ENCODE measurements at regions not wholly inside any gene's neighbourhood (a gene's known extent, or its start where the extent isn't known, plus 50 kb on each side); places are given as distances from the start of the nearest gene placed in this dataset.

- Histone ChIP-seq H3K4me3 (no peak overlapping the region), H3K9me3 (peaks cover 0 to 6% (median 0%) of the 10 kb centered on the region in 4 donors), H3K27me3 (no peaks in the 10 kb centered on the region), H3K27ac (no peak overlapping the region), H3K4me1 (no peaks in the 10 kb centered on the region), H3K36me3 (no peaks in the 10 kb centered on the region)
- intact Hi-C loops (cut with DNase I): no loop called here
- TF ChIP-seq POLR2AphosphoS5 (IDR thresholded peaks at IDR 0.05) (no peak), EP300 (IDR thresholded peaks at IDR 0.05) (no peak), CTCF (IDR thresholded peaks at IDR 0.05) (no peak), POLR2A (IDR thresholded peaks at IDR 0.05) (no peak)
- no peak for DNase-seq
- WGBS, 2 donors: 0 to 31% methylated on average over 1 of the region's 1 CpG
These were observed 233.3 kb downstream of the CDH9 start for GRCh38 chr5:26805076-26805475.

GRCh38 chr5:26802944-26803343, 235.4 kb downstream of the CDH9 start:
- intact Hi-C loops (cut with DNase I): no loop called here
- no peak overlapping the region for H3K27ac ChIP-seq
- peaks cover 0 to 6% (median 0%) of the 10 kb centered on the region in 4 donors for H3K9me3 ChIP-seq
- H3K36me3 ChIP-seq: no peaks in the 10 kb centered on the region
- no peak for DNase-seq
- no peak for TF ChIP-seq EP300 (IDR thresholded peaks at IDR 0.05)
- TF ChIP-seq POLR2AphosphoS5 (IDR thresholded peaks at IDR 0.05): no peak
- TF ChIP-seq CTCF (IDR thresholded peaks at IDR 0.05): no peak
- TF ChIP-seq POLR2A (IDR thresholded peaks at IDR 0.05): no peak
- no peak overlapping the region for H3K4me3 ChIP-seq
- H3K27me3 ChIP-seq: no peaks in the 10 kb centered on the region
- H3K4me1 ChIP-seq: no peaks in the 10 kb centered on the region
- WGBS, 2 donors: 66 to 76% methylated on average over 4 of the region's 4 CpGs

- WGBS, 2 donors: 37 to 87% methylated on average over 1 of the region's 1 CpG
- Histone ChIP-seq H3K4me3 (no peak overlapping the region), H3K27me3 (no peaks in the 10 kb centered on the region), H3K9me3 (no peaks in the 10 kb centered on the region), H3K27ac (no peak overlapping the region), H3K36me3 (no peaks in the 10 kb centered on the region), H3K4me1 (no peaks in the 10 kb centered on the region)
- intact Hi-C loops (cut with DNase I): no loop called here
- TF ChIP-seq CTCF (IDR thresholded peaks at IDR 0.05): no peak
- no peak for TF ChIP-seq POLR2A (IDR thresholded peaks at IDR 0.05)
- TF ChIP-seq POLR2AphosphoS5 (IDR thresholded peaks at IDR 0.05): no peak
- no peak for TF ChIP-seq EP300 (IDR thresholded peaks at IDR 0.05)
- DNase-seq: no peak
These were observed 247.0 kb downstream of the CDH9 start for GRCh38 chr5:26791433-26791832.

- no peak for DNase-seq
- Histone ChIP-seq H3K4me3 (no peak overlapping the region), H3K9me3 (no peaks in the 10 kb centered on the region), H3K4me1 (no peaks in the 10 kb centered on the region), H3K27me3 (no peaks in the 10 kb centered on the region), H3K36me3 (no peaks in the 10 kb centered on the region), H3K27ac (no peak overlapping the region)
- TF ChIP-seq CTCF (IDR thresholded peaks at IDR 0.05) (no peak), POLR2A (IDR thresholded peaks at IDR 0.05) (no peak), EP300 (IDR thresholded peaks at IDR 0.05) (no peak), POLR2AphosphoS5 (IDR thresholded peaks at IDR 0.05) (no peak)
- intact Hi-C loops (cut with DNase I): no loop called here
- WGBS, 2 donors: 40 to 43% methylated on average over 3 of the region's 3 CpGs
These were observed 247.4 kb downstream of the CDH9 start for GRCh38 chr5:26791021-26791420.

GRCh38 chr5:26763215-26763614, 275.2 kb downstream of the CDH9 start:
- WGBS, 2 donors: 71 to 87% methylated on average over 3 of the region's 3 CpGs
- Histone ChIP-seq H3K27me3 (no peaks in the 10 kb centered on the region), H3K4me1 (no peaks in the 10 kb centered on the region), H3K9me3 (no peaks in the 10 kb centered on the region), H3K36me3 (no peaks in the 10 kb centered on the region), H3K4me3 (no peak overlapping the region), H3K27ac (no peak overlapping the region)
- intact Hi-C loops (cut with DNase I): no loop called here
- no peak for TF ChIP-seq POLR2A (IDR thresholded peaks at IDR 0.05)
- TF ChIP-seq POLR2AphosphoS5 (IDR thresholded peaks at IDR 0.05): no peak
- no peak for TF ChIP-seq EP300 (IDR thresholded peaks at IDR 0.05)
- no peak for TF ChIP-seq CTCF (IDR thresholded peaks at IDR 0.05)
- no peak for DNase-seq

Data from sigmoid colon (tissue), 6 donors.